DMS153 (cell line): ENCODE measurements at regions not wholly inside any gene's neighbourhood (a gene's known extent, or its start where the extent isn't known, plus 50 kb on each side); places are given as distances from the start of the nearest gene placed in this dataset.
"Not testable (repeated sequence)": the region's sequence is repeated elsewhere in the genome, so short reads cannot be mapped to it uniquely, and the experiment has no call there.

ENCODE experiments used
- DNase-seq: peaks from one replicate; lab custom pipeline; 2025; lab: John Stamatoyannopoulos, UW

DNA sequence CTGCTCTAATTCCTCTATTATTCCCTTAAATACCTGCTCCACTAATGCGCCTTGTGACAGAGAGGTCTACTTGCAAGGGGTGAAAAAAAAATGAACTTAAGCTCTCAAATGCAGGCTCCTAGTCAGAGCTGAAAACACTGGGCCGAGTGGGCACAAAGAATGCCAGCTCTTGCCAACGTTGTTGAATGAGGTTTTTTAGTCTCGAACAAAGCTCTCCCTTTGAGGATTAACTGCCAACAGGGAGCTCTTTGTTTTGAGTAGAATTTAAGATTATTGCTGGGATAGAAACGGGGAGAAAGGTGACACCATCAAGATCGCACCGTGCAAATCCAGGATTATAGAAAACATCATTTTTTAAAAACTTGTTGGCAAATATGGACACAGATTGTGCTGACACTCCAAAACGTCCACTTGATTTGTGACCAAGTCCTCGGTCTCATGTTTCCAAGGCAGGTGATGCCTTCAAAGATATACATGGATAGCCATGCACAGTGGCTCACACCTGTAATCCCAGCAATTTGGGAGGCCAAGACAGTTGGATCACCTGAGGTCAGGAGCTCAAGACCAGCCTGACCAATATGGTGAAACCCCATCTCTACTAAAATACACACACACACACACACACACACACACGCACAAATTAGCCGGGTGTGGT, 163.2 kb downstream of the BMP7 start:
- DNase-seq: no peak

DNA sequence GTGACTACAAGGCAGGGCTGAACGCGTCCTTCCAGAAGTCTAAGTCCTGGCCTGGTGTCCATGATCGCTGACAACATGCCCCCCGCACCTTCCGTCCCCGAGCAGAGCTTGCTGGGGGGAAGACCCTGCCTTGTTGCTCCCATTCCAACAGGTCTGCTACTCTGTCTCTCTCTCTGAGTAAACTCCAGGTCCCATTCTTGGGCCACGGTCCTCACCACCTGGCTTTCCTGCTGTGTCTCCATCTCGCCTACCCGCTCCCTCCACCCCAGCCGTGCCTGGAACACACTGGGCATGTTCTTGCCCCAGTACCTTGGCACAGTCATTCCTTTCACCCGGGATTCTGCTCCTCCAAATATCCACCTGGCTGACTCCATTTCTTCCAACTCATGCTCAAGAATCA, 162.3 kb downstream of the BMP7 start:
- DNase-seq: no peak

DNA sequence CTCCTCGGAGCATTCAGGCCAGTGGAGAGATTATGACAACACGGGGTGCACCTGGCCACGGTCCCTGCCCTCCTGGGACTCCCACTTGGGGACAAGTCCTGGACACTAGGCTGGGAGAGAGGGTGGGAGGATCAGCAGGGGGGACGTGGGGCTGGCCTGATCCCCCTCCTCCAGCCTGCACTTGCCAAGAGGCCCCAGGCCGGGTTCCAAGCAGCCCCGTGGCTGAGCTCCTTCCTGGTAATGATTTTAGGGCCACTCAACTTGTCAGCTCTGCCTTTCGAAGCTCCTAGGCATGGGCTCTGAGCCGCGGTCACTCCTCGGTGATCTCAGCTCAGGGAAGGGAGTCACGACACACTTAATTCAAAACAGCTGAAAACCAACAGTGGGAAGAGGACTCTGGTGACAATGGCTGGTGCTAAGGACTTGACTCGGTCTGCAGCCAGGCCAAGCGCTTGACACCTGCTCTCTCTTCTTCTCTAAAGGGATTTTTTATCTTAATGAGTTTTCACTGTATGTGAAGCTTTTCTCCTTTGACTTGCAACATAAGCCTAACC, 161.7 kb downstream of the BMP7 start:
- DNase-seq: no peak

DNA sequence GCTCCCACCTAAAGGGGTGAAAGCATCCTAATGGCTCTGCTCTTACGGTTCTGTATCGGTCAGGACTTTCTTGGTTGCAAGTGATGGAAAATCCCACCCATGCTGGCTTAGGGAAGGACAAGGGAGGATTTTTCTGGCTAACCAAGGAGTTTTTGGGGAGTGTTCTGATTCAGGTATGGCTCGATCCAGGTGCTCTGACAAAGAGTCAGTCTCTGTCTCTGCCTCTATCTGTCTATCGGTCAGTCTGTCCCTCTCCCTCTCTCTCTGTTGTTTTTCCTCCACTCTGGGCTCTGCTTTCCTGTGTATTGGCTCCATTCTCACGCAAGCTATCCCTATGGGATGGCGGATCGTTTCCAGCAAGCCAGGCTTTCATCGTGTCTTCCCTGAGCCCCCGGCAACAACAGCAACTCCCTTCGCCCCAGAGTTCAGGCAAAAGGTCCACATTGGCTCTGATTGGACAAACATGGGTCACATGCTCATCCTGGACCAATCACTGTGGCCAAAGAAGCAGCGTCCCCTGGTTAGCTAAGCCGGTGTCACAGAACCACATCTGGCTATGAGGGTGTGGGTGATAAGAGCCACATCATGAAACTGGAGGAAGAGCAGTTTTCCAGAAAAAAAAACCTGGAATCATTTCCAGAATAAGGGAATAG, 160.3 kb downstream of the BMP7 start:
- DNase-seq: no peak

DNA sequence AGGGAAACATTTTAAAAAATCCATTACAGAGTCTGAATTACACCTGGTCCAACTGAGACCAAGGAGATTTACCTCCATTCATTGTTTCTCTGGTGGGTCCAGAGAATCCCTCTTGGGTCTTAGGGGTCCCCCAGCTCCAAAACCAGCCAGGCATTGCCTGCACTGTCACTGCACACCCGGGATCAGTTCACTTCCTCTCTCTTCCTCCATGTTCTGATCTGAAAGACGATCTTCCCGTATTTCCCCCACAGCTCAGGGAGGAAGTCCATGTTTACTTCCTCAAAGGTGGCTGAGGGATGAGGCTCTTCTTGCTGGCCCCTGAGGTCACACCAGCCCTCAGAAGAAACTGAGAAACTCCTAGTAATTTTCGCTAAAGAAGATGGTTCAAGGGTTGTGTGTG, 159.7 kb downstream of the BMP7 start:
- no peak for DNase-seq

DNA sequence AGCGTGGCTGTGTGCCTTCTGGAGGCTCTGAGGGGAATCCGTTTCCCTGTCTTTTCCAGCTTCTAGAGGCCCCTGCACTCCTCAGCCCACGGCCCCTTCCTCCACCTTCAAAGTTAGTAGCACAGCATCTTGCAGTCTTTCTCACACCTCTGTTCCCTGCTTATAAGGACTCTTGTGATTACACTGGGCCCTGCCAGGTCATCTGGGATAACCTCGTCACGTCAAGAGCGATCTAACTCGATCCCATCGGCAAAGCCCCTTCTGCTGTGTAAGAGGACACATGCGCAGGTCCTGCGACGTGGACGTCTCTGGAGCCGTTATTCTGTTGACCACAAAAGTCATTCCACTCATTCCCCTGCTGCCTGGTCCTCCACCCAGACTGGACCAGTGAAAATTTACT, 159.2 kb downstream of the BMP7 start:
- DNase-seq: no peak

DNA sequence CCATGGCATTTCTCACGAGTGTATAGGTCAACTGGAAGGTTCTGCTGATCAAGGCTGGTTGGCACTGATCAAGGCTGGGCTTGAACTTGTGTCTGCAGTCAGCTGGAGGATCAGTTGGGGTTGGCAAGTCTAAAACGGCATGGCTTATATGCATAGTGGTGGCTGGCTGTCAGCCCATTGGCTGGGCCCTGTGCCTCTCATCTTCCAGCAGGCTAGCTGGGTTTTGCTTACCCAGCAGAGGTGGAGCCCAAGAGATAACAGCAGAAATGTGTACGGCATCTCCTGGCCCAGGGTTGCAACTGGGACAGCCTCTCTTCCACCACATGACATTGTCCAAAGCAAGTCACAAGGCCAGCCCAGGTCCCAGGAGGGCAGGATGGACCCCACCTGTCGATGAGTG, 158.2 kb downstream of the BMP7 start:
- no peak for DNase-seq

DNA sequence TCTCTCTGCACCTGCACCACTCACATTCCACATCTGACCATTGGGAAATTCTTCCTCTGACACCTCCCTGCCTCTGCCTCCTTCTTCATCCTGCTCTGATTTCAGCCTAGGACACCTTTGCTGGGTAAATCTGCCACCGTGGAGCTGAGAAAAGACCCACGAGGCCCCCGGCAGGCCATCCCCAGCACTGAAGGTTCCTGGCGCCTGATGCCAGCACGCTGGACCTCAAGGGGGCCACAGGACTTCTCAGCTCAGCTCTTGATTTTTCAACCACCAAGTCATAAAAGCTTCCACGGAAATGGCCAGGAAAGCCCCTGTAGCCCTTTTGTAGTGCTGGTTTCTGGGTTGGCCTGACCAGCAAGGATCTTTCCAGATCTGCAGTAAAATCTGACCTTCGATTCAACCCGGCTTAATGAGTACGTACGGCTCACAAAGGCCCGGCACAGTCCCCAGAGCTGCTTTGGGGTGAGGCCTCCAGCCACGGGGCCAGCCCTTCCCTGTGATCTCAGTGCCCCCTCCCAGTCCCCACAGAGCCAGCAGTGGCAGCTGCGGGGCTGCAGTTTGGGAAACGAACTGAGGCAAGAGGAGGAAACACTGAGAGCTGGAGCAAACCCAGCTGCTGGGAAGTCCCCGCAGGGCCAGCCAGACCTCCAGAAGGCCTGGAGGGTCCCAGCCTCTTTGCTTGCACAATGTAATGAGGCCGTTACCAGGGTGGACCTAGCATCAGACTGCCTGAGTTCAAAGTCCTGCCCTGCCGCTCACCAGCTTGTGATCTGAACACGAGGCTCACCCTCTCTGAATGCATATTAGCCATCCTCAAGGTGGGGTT, 157.5 kb downstream of the BMP7 start:
- DNase-seq: no peak

DNA sequence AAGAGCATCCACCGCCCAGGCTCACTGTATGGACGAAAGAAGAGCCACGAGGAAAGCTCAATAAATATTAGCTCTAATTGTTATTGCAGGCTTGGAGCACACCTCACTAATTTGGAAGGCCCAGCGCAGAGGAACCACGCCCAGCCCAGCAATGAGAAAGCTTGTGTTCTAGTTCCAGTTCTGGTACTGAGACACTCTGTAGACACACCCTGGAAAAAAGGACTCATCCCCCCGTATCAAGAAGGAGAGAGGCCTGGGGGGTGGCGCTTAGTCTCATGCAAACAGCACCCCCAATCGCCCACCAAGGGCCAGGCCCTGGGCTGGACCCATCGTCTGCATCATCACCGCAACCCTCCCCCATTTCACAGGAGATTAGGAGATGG, 156.9 kb downstream of the BMP7 start:
- DNase-seq: no peak

DNA sequence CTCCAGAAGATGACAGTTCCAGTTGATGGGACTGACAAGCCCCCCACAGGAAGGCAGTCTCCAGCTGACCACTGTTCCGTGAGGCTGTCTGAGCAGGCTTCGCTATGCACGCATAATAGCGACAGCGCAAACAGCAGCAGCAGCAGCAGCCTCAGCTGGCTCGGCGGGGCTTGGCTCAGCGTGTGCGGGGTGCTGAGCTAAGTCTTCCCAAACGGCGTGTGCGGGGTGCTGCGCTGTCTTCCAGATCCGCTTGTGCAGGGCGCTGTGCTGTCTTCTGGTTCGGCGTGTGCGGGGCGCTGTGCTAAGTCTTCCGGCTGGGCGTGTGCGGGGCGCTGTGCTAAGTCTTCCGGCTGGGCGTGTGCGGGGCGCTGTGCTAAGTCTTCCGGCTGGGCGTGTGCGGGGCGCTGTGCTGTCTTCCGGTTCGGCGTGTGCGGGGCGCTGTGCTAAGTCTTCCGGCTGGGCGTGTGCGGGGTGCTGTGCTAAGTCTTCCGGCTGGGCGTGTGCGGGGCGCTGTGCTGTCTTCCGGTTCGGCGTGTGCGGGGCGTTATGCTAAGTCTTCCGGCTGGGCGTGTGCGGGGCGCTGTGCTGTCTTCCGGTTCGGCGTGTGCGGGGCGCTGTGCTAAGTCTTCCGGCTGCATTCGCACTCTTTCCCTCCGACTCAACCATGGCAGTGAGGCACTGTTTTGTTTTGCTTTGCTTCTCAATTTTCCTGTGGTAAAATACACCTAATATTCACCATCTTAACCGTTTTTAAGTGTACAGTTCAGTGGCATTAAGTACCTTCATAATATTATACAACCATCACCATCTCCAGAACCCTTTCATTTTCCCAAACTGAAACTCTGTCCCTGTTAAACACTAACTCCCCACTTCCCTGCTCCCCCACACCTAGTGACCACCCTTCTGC, 156.1 kb downstream of the BMP7 start:
- not testable (repeated sequence) for DNase-seq

DNA sequence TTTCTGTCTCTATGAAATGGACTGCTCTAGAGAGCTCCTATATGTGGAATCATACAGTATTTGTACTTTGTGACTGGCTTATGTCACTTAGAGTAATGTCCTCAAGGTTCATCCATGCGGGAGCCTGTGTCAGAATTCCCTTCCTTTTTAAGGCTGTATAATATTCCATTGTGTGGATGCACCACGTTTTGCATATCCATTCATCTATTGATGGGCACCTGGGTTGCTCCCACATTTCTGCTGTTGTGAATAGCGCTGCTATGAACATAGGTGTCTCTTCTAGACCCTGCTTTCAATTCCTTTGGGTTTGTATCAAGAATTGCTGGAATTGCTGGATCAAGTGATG, 155.4 kb downstream of the BMP7 start:
- DNase-seq: no peak

DNA sequence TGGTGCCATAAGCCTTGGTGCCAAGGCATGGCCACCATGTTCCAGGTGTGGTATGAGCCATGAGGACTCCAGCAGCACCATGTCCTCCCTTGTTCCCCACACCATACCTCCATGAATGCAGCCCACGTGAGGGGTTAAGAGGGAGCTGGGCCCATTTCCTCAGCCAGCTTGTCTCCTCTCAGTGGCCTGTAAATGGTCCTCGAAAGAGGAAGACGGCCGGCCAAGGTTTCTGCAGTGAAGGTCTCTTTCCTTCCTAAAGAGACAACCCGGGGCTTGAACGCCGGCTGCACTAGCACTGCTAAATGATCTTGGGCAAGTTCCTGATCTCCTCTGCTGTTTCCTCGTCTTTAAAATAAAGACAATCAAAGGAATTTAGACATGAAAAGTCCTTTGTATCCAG, 154.0 kb downstream of the BMP7 start:
- DNase-seq: no peak

DNA sequence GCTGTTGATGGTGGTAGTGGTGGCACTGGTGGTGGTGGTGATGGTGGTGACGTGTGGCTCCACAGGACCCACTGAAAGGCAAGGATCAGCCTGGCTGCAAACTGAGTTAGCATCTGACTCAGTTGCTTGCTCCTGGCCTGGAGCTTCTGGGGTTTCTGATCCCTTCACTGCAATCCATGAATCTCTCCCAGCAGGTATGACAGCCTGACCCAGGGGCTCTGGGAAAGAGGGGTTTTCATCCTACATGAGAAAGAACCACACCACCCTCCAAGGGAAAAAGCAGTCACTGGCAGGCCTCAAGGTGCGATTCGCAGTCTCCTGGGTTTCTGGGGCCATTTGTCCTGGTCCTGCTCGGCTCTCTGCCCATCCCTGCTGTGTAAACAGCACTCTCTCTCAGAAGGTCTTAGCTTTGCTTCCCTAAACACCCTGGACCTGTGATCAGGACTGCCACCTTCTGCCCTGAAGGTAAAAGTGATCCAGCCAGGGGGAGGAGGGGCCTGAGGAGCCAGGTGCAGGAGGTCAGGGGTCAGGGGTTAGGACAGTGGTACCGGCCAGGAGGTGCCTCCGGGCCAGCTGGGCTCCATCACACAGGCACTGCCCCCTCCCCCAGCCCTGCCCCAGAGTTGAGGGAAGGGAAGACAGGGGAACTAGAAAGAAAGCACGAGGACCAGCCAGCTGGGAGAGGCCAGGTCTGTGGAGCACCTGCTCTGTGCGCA, 152.0 kb downstream of the BMP7 start:
- no peak for DNase-seq

DNA sequence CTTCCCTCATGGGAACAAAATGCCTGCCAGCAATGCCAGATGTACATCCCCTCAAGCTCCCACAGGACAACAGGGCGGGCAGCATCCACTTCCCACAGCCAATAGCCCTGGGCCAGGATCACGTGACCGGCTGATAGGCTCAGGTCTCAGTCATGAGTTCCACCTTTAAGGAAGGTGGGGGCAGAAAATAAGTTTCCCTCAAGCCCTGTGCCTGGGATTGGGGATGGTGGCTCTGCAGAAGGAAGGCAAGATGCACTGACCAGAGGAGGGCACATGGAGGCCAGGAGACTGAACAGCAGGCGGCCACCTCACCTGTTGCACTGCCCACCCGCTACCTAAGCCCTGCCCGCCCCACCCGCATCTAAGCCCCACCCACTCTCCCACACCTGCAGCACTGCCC, 149.1 kb downstream of the BMP7 start:
- no peak for DNase-seq

DNA sequence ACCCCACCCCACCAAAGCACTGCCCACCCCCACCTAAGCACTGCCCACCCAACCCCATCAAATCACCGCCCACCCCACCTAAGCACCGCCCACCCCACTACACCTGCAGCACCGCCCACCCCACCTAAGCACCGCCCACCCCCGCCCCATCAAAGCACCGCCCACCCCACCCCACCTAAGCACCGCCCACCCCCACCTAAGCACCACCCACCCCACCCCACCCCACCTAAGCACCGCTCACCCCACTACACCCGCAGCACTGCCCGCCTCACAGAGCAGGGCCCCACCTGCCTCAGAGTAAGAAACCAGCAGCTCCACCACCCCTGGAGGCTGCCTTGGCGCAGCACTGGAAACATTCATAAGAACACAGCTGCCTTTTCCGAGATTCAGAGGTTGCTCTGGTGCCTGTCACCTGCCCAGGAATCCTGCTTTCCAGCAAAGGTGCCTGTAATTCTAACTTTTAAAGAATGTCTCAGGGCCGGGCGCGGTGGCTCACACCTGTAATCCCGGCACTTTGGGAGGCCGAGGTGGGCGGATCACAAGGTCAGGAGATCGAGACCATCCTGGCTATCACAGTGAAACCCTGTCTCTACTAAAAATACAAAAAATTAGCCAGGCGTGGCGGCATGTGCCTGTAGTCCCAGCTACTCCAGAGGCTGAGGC, 148.2 kb downstream of the BMP7 start:
- DNase-seq: no peak
